PC-9 (cell line): ENCODE measurements at regions not wholly inside any gene's neighbourhood (a gene's known extent, or its start where the extent isn't known, plus 50 kb on each side); places are given as distances from the start of the nearest gene placed in this dataset.

Experiments
- BruUV-seq: library from RNA; stranded (reverse); fragments of 400-500 nt; replicated peaks from 2 replicates; lab custom pipeline; 2021; lab: Mats Ljungman, UMichigan
- CTCF ChIA-PET: fragments of 300-600 bp; sonication (Branson Sonifier 250); formaldehyde crosslinking; loops from one replicate; lab custom pipeline; 2022; ENCODE audit warnings: antibody characterized with exemption; lab: Charles Lee
- POLR2A ChIA-PET: fragments of 300-600 bp; sonication (Branson Sonifier 250); formaldehyde crosslinking; loops from one replicate; lab custom pipeline; 2022; ENCODE audit warnings: antibody characterized with exemption; ENCODE audit not compliant: unreplicated experiment; lab: Charles Lee
- DNase-seq, 2 experiments: peaks; one replicate each; pipeline versions ENCODE4 v3.0.0 to v3.0.0-alpha.2; 2015 to 2022; ENCODE audit warnings: mixed read lengths in 1 of 2
- H2AFZ ChIP-seq: fragments of 200-600 bp; sonication (generic); 2 replicates; pipeline ENCODE4 v1.8.1; 2017; ENCODE audit warnings: antibody characterized with exemption
- H3F3A ChIP-seq: fragments of 200-600 bp; sonication (generic); 2 replicates; pipeline ENCODE4 v1.8.1; 2017; ENCODE audit warnings: antibody characterized with exemption, mild to moderate bottlenecking, low read depth; ENCODE audit not compliant: insufficient read depth
- H3K27ac ChIP-seq: fragments of 200-600 bp; sonication (generic); 2 replicates; pipeline ENCODE4 v1.6.1; 2016; ENCODE audit warnings: mixed run types
- H3K27me3 ChIP-seq: fragments of 200-600 bp; sonication (generic); 2 replicates; pipeline ENCODE4 v1.6.1; 2016; ENCODE audit warnings: low read depth, mixed run types; ENCODE audit not compliant: insufficient read depth
- H3K36me3 ChIP-seq: fragments of 200-600 bp; sonication (generic); 2 replicates; pipeline ENCODE4 v1.6.1; 2016; ENCODE audit warnings: low read depth, mixed run types
- H3K4me1 ChIP-seq: fragments of 200-600 bp; sonication (generic); replicated peaks from 2 replicates; pipeline ENCODE4 v1.6.1; 2016; ENCODE audit warnings: mixed run types; ENCODE audit not compliant: insufficient read depth
- H3K4me2 ChIP-seq: fragments of 200-600 bp; sonication (generic); 2 replicates; pipeline ENCODE4 v1.6.1; 2017; ENCODE audit warnings: mixed run types
- H3K4me3 ChIP-seq: fragments of 200-600 bp; sonication (generic); 2 replicates; pipeline ENCODE4 v1.6.1; 2016; ENCODE audit warnings: mixed run types
- H3K79me2 ChIP-seq: fragments of 200-600 bp; sonication (generic); 2 replicates; pipeline ENCODE4 v1.6.1; 2017; ENCODE audit warnings: low read depth, mixed run types
- H3K9me2 ChIP-seq: fragments of 200-600 bp; sonication (generic); 2 replicates; pipeline ENCODE4 v1.8.1; 2017; ENCODE audit warnings: mild to moderate bottlenecking; ENCODE audit not compliant: insufficient read depth
- H3K9me3 ChIP-seq: fragments of 200-600 bp; sonication (generic); 2 replicates; pipeline ENCODE4 v1.8.1; 2016; ENCODE audit warnings: low read depth; ENCODE audit not compliant: insufficient read depth
- H4K20me1 ChIP-seq: fragments of 200-600 bp; sonication (generic); 2 replicates; pipeline ENCODE4 v1.8.1; 2017; ENCODE audit not compliant: insufficient read depth
- EZH2 ChIP-seq: fragments of 200-600 bp; sonication (generic); IDR thresholded peaks from 2 replicates; pipeline ENCODE4 v1.8.0; 2017; ENCODE audit warnings: antibody characterized with exemption, low read depth
- intact Hi-C: fragments of 100-400 bp; cut with micrococcal nuclease; formaldehyde crosslinking; loops from one replicate; pipeline ENCODE4 v1.10.0; 2022; ENCODE audit not compliant: unreplicated experiment
- TF ChIP-seq, protein P1 (sequence below): fragments of 200-600 bp; sonication (generic); conservative IDR thresholded peaks from 2 replicates; pipeline ENCODE4 v1.6.1; 2017; ENCODE audit warnings: mixed run types, antibody characterized with exemption, mild to moderate bottlenecking, moderate library complexity

DNA sequence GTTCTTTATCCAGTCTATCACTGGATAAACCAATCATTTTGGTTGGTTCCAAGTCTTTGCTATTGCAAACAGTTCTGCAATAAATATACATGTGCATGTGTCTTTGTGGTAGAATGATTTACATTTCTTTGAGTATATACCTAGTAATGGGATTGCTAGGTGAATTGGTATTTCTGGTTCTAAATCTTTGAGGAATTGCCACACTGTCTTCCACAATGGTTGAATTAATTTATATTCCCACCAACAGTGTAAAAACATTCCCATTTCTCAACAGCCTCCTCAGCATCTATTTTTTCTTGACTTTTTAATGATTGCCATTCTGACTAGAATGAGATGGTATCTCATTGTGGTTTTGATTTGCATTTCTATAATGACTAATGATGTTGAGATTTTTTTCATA is 791.7 kb upstream of the AGA start:
- no TSS peak for BruUV-seq
- Histone ChIP-seq H3K27me3 (no peaks in the 10 kb centered on the region), H3K4me2 (no peak overlapping the region), H3K4me1 (no peaks in the 10 kb centered on the region), H3K27ac (no peak overlapping the region), H3K9me2 (no peaks in the 10 kb centered on the region), H3K9me3 (no peaks in the 10 kb centered on the region), H3K79me2 (no peaks in the 10 kb centered on the region), H3K36me3 (no peaks in the 10 kb centered on the region), H3F3A (no peaks in the 10 kb centered on the region), H2AFZ (no peak overlapping the region), H3K4me3 (no peak overlapping the region), H4K20me1 (no peaks in the 10 kb centered on the region)
- no peak for TF ChIP-seq EZH2
- TF ChIP-seq, protein P1, sequence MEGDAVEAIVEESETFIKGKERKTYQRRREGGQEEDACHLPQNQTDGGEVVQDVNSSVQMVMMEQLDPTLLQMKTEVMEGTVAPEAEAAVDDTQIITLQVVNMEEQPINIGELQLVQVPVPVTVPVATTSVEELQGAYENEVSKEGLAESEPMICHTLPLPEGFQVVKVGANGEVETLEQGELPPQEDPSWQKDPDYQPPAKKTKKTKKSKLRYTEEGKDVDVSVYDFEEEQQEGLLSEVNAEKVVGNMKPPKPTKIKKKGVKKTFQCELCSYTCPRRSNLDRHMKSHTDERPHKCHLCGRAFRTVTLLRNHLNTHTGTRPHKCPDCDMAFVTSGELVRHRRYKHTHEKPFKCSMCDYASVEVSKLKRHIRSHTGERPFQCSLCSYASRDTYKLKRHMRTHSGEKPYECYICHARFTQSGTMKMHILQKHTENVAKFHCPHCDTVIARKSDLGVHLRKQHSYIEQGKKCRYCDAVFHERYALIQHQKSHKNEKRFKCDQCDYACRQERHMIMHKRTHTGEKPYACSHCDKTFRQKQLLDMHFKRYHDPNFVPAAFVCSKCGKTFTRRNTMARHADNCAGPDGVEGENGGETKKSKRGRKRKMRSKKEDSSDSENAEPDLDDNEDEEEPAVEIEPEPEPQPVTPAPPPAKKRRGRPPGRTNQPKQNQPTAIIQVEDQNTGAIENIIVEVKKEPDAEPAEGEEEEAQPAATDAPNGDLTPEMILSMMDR = no peak
- intact Hi-C loops = no loop called here
- CTCF ChIA-PET = no interaction called here
- DNase-seq = no peak
- POLR2A ChIA-PET = no interaction called here

DNA sequence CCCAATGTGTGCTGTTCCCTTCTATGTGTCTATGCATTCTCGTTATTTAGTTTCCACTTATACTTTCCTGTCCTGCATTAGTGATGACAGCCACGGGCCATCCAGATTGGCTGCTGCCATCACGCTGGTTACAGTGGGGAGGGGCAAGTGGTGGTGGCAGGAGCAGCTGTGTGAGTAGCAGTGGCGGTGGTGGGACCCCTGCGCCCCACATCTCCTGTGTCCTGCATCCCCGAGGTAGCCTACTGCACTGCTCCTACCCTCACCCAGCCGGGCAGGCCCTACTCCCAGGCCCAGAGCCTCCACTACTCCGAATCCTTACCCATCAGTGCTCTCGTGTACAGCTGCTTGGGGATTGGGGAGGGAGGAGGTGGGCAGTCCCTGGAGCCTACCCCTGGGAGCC is 798.7 kb upstream of the AGA start:
- Histone ChIP-seq H3K36me3 (no peaks in the 10 kb centered on the region), H3K9me2 (no peaks in the 10 kb centered on the region), H3F3A (no peaks in the 10 kb centered on the region), H2AFZ (no peak overlapping the region), H3K4me2 (no peak overlapping the region), H3K79me2 (no peaks in the 10 kb centered on the region), H4K20me1 (no peaks in the 10 kb centered on the region), H3K27me3 (no peaks in the 10 kb centered on the region), H3K9me3 (no peaks in the 10 kb centered on the region), H3K27ac (no peak overlapping the region), H3K4me3 (no peak overlapping the region), H3K4me1 (no peaks in the 10 kb centered on the region)
- DNase-seq = no peak
- ChIA-PET CTCF (no interaction called here), POLR2A (no interaction called here)
- TF ChIP-seq, protein P1 = no peak
- intact Hi-C loops = no loop called here
- BruUV-seq = no TSS peak

DNA sequence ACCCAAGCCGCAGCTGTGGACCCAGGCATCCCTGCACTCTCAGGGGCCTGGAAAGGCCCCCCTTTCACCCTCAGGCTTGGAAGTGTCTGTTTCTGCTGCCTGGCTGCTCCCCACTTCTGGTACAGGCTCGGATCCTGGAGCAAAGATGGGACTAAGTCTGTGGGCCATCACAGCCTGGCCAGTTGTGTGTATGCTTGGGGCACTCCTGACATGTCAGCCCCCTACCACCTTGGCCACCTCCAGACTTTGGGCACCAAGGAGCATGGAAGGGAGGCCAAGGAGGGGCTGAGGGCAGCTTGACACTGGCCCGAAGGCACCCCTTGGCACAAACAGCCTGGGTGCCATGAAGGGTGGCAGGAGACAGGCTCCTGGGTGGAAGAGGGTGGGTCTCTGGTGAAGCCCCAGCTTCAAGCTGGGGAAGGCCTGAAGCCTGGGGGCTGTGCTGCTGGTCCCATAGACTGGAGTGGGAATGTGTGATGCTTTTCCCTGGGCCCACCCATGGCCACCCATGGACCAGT is 799.4 kb upstream of the AGA start:
- no peak for DNase-seq
- CTCF ChIA-PET = no interaction called here
- Histone ChIP-seq H2AFZ (no peak overlapping the region), H4K20me1 (no peaks in the 10 kb centered on the region), H3K79me2 (no peaks in the 10 kb centered on the region), H3K27me3 (no peaks in the 10 kb centered on the region), H3K4me2 (no peak overlapping the region), H3K4me3 (no peak overlapping the region), H3K27ac (no peak overlapping the region), H3K9me3 (no peaks in the 10 kb centered on the region), H3K36me3 (no peaks in the 10 kb centered on the region), H3K9me2 (no peaks in the 10 kb centered on the region), H3F3A (no peaks in the 10 kb centered on the region), H3K4me1 (no peaks in the 10 kb centered on the region)
- no peak for TF ChIP-seq EZH2
- TF ChIP-seq, protein P1 = no peak
- intact Hi-C loops = no loop called here
- POLR2A ChIA-PET = no interaction called here
- BruUV-seq = no TSS peak
